ENCODE measurements at regions not wholly inside any gene's neighbourhood (a gene's known extent, or its start where the extent isn't known, plus 50 kb on each side); places are given as distances from the start of the nearest gene placed in this dataset.

DNA sequence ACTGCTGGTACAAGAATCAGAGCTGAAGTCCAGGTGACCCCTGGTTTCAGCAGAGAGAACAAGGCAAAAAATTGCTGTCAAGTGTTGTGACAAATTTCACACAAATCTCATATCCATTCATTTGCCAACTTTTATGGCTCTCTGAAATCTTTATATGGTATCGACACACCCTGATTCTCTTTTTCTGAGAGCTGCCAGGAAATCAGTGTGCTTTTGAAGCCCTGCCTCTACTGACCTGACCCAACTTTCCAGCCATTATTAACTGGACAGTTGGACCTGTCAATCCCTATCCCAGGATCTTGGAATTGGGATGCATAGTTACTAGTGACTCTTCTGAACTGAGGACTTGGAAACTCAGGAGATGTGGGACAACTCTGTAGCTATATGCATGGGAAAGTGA, 288.2 kb upstream of the GADL1 start:
- no peak for TF ChIP-seq CTCF (conservative IDR thresholded peaks at IDR 0.05; ENCODE audit: low read depth, low read length)
- TF ChIP-seq CEBPB (IDR thresholded peaks at IDR 0.05; ENCODE audit: low read depth, low read length) = no peak
- TF ChIP-seq BHLHE40 (IDR thresholded peaks at IDR 0.05; ENCODE audit: low read depth, low read length) = no peak
- TF ChIP-seq MXI1 (IDR thresholded peaks at IDR 0.05; ENCODE audit: borderline replicate concordance, low read depth, low read length) = no peak
- TF ChIP-seq FOS (IDR thresholded peaks at IDR 0.05; ENCODE audit: low read depth, low read length) = no peak
- no peak for TF ChIP-seq POLR2A (IDR thresholded peaks at IDR 0.05; ENCODE audit: low read depth, low read length)
- TF ChIP-seq SMC3 (IDR thresholded peaks at IDR 0.05; ENCODE audit: low read depth, low read length) = no peak
- no peak for TF ChIP-seq RAD21 (IDR thresholded peaks at IDR 0.05; ENCODE audit: low read length)
- no peak for TF ChIP-seq RCOR1 (IDR thresholded peaks at IDR 0.05; ENCODE audit: insufficient replicate concordance, low read length)
- TF ChIP-seq RFX5 (IDR thresholded peaks at IDR 0.05; ENCODE audit: low read depth, low read length) = no peak
- TF ChIP-seq NFE2L2 (IDR thresholded peaks at IDR 0.05; ENCODE audit: low read depth, low read length) = no peak
- no peak for TF ChIP-seq CHD1 (IDR thresholded peaks at IDR 0.05; ENCODE audit: low read depth, low read length)
- TF ChIP-seq MAZ (IDR thresholded peaks at IDR 0.05; ENCODE audit: borderline replicate concordance, low read depth, low read length) = no peak
- TF ChIP-seq MAFK (IDR thresholded peaks at IDR 0.05; ENCODE audit: low read depth, low read length) = no peak

Data from IMR-90 (cell line).